ENCODE measurements at regions not wholly inside any gene's neighbourhood (a gene's known extent, or its start where the extent isn't known, plus 50 kb on each side); places are given as distances from the start of the nearest gene placed in this dataset.

DNA sequence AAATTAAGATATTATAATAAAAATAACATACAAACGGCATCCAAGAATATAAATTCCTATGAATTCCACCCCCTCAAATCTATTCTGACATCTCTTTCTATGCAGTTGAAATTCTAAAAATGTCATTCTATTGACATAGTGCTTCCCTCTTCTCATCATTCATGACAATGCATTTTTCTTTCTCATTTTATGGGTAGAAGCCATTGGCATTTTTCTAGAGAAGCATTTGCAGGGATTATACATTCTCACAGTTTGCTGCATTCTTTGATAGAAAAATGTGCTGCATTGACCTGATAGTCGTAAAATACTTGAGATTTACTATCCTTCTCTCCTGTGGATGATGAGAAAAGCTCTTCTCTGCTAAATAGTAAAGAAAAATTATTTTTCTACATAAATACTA, 760.9 kb upstream of the ACO1 start:
- Histone ChIP-seq H3K4me1 (ENCODE audit: control insufficient read depth, insufficient read depth, low read length) (no peaks in the 10 kb centered on the region), H2BK120ac (ENCODE audit: low read depth, low read length) (no peak overlapping the region), H3K56ac (ENCODE audit: extremely low read depth, insufficient read depth, low read length) (no peak overlapping the region), H2BK20ac (ENCODE audit: low read depth, low read length) (no peak overlapping the region), H3K27me3 (ENCODE audit: control insufficient read depth, insufficient read depth, low read length) (no peaks in the 10 kb centered on the region), H4K5ac (ENCODE audit: low read depth, low read length) (no peak overlapping the region), H3K18ac (ENCODE audit: low read depth, low read length) (no peak overlapping the region), H3K36me3 (ENCODE audit: control insufficient read depth, insufficient read depth, low read length) (no peaks in the 10 kb centered on the region), H3K79me1 (ENCODE audit: low read depth in 1 of 2, low read length in 2 of 2) (no peaks in the 10 kb centered on the region), H3K4me3 (ENCODE audit: insufficient read depth, low read depth, low read length) (no peak overlapping the region), H3K27ac (ENCODE audit: insufficient read depth, low read length) (no peak overlapping the region), H3K4me2 (ENCODE audit: low read depth, low read length) (no peak overlapping the region), H3K14ac (replicated peaks; ENCODE audit: low read depth, low read length) (no peak overlapping the region), H2BK15ac (ENCODE audit: low read depth, low read length) (no peak overlapping the region), H4K20me1 (ENCODE audit: insufficient read depth, low read length) (no peaks in the 10 kb centered on the region), H3K4ac (ENCODE audit: low read depth, low read length) (no peak overlapping the region), H2BK5ac (ENCODE audit: low read depth, low read length, poor library complexity, severe bottlenecking) (no peak overlapping the region), H3K23ac (ENCODE audit: low read depth, low read length) (no peak overlapping the region), H2AK5ac (ENCODE audit: low read depth, low read length) (no peak overlapping the region), H4K91ac (ENCODE audit: insufficient read depth, low read depth, low read length) (no peak overlapping the region), H2AK9ac (replicated peaks; ENCODE audit: low read depth, low read length, poor library complexity) (no peak overlapping the region), H3K9me3 (ENCODE audit: control insufficient read depth, insufficient read depth, low read length) (no peaks in the 10 kb centered on the region), H4K8ac (ENCODE audit: low read depth in 2 of 2, low read length in 2 of 2) (no peak overlapping the region), H2AFZ (replicated peaks; ENCODE audit: low read length, poor library complexity) (no peak overlapping the region), H3K9me1 (ENCODE audit: insufficient read depth, low read length) (no peaks in the 10 kb centered on the region), H3K9ac (ENCODE audit: low read depth, low read length) (no peak overlapping the region)
- TF ChIP-seq, protein P1, sequence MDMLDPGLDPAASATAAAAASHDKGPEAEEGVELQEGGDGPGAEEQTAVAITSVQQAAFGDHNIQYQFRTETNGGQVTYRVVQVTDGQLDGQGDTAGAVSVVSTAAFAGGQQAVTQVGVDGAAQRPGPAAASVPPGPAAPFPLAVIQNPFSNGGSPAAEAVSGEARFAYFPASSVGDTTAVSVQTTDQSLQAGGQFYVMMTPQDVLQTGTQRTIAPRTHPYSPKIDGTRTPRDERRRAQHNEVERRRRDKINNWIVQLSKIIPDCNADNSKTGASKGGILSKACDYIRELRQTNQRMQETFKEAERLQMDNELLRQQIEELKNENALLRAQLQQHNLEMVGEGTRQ (IDR thresholded peaks at IDR 0.05; ENCODE audit: low read depth, low read length): no peak
- TF ChIP-seq MAFK (IDR thresholded peaks at IDR 0.05; ENCODE audit: low read depth, low read length) (no peak), RAD21 (IDR thresholded peaks at IDR 0.05; ENCODE audit: low read length) (no peak), SMC3 (IDR thresholded peaks at IDR 0.05; ENCODE audit: low read depth, low read length) (no peak), CEBPB (IDR thresholded peaks at IDR 0.05; ENCODE audit: low read depth, low read length) (no peak)
- TF ChIP-seq, protein P2, sequence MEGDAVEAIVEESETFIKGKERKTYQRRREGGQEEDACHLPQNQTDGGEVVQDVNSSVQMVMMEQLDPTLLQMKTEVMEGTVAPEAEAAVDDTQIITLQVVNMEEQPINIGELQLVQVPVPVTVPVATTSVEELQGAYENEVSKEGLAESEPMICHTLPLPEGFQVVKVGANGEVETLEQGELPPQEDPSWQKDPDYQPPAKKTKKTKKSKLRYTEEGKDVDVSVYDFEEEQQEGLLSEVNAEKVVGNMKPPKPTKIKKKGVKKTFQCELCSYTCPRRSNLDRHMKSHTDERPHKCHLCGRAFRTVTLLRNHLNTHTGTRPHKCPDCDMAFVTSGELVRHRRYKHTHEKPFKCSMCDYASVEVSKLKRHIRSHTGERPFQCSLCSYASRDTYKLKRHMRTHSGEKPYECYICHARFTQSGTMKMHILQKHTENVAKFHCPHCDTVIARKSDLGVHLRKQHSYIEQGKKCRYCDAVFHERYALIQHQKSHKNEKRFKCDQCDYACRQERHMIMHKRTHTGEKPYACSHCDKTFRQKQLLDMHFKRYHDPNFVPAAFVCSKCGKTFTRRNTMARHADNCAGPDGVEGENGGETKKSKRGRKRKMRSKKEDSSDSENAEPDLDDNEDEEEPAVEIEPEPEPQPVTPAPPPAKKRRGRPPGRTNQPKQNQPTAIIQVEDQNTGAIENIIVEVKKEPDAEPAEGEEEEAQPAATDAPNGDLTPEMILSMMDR (conservative IDR thresholded peaks at IDR 0.05; ENCODE audit: low read depth, low read length): no peak
- ATAC-seq (ENCODE audit: low read depth) (no peak), DNase-seq (no peak)
- dilution Hi-C loops (cut with HindIII; ENCODE audit: low sequenced_read_pairs, unreplicated experiment) (no loop called here), in situ Hi-C loops (cut with MboI; ENCODE audit: low sequenced_read_pairs) (no loop called here), intact Hi-C loops (cut with micrococcal nuclease) (no loop called here)
- ChIA-PET POLR2A (ENCODE audit: unreplicated experiment) (no interaction called here), CTCF (no interaction called here)
- no TSS peak for BruUV-seq (replicated peaks)
- no CpG with 5 or more reads among the region's 2 CpGs for WGBS, 2 experiments (ENCODE audit: extremely low coverage in 2 of 2, insufficient read length in 1 of 2)
